Right lung (tissue), 2 donors: ENCODE measurements at regions not wholly inside any gene's neighbourhood (a gene's known extent, or its start where the extent isn't known, plus 50 kb on each side); places are given as distances from the start of the nearest gene placed in this dataset.
"Not testable (repeated sequence)": the region's sequence is repeated elsewhere in the genome, so short reads cannot be mapped to it uniquely, and the experiment has no call there.

Source experiments
- DNase-seq, 2 donors: peaks; one replicate each; pipeline ENCODE4 v3.0.0-alpha.2; 2013

GRCh38 chr2:13201924-13202323 lies 485.2 kb downstream of the TRIB2 start:
- DNase-seq = no peak

GRCh38 chr2:13212115-13212514 lies 495.4 kb downstream of the TRIB2 start:
- DNase-seq = no peak

- no peak for DNase-seq
Measured at GRCh38 chr2:13218205-13218604, 501.5 kb downstream of the TRIB2 start.

DNA sequence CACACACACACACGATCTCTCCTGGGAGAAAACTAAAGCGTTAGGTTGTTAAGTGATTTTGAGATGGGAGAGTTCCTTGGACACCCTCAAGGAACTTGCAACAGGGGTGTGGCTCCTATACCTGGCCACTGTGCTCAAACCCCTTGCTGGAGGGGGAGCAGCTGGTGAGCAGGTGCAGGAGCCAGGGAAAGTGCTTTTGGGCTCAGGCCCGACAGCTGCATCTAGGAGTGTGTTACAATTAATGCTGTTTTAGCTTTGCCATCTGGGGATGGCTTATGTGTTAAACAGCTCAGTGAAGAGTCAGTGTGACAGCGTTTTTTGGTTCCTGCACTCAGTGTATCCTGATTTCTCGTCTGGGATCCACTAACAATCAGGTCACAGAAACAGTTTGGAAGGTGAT lies 510.8 kb downstream of the TRIB2 start:
- no peak for DNase-seq

GRCh38 chr2:13230221-13230620 lies 513.5 kb downstream of the TRIB2 start:
- DNase-seq = no peak

DNA sequence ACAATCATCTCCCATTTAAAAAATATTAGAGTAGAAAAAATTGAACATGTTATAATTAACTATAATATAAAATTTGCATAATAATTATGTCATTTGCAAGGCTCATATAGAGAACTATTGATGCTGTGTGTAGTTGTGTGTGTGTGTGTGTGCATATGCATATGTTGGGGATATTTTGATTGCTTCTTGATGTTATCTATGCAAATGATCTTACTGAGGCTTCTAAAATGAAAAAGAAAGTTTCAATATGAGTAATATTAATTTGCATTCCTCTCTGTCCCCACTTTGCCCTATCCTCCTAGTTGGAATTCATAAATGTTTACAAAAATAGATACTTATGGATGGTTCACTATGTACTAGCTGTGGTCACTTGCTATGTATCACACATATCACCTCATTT lies 523.3 kb downstream of the TRIB2 start:
- DNase-seq = no peak

DNA sequence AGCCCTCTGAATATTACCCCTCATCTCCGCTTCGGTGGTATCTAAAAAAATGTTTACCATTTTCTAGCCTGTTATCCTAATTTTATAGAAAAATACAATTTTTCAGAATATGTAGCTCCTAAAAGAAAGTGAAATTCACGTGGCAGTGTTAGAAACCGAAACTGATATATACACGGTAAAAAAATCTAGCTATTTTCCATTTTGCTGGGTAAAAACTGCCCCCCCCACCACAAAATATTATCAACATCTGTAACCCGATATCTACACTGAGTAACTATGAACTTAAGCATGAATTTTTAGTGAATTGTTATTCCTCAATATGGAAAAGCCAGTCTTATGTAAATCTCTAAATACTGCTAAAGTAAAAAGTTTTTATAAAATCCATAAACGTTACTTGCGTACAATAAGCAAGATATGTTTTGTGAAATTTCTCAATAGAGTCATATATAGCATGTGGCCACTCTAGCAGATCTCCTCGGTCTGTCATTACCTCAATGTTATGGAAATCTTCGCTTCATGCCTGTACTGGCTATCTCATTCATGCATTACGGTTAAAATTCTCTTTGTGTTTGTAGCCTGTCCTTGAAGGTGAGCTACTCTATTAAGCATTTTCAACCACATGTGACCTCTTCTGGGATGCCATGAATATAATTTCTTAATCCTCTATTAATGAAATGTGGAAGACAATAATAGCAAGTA lies 524.2 kb downstream of the TRIB2 start:
- no peak for DNase-seq

- no peak for DNase-seq
Measured at GRCh38 chr2:13252615-13253014, 535.9 kb downstream of the TRIB2 start.

DNA sequence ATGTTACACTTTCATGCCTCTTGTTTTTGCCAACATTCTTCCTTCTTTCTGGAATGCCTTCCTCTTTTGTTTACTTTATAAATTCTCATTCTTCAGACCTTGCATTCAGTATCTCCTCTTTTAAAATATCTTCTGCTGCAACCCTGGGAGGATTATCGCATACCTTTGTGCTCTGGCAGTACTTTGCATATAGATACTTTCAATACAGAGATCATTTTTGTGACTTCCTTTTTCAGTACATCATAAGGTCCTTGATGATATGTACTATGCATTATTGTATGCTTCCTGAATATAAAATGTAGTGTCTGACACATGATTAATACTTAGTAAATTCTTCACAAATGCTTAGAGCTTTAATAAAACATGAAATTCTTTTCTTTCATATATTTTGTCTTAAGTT lies 538.7 kb downstream of the TRIB2 start:
- DNase-seq = no peak

GRCh38 chr2:13260402-13260801 lies 543.7 kb downstream of the TRIB2 start:
- DNase-seq = no peak

GRCh38 chr2:13266166-13266565 lies 549.4 kb downstream of the TRIB2 start:
- no peak for DNase-seq

- DNase-seq = no peak
Measured at GRCh38 chr2:13284688-13285087, 568.0 kb downstream of the TRIB2 start.

DNA sequence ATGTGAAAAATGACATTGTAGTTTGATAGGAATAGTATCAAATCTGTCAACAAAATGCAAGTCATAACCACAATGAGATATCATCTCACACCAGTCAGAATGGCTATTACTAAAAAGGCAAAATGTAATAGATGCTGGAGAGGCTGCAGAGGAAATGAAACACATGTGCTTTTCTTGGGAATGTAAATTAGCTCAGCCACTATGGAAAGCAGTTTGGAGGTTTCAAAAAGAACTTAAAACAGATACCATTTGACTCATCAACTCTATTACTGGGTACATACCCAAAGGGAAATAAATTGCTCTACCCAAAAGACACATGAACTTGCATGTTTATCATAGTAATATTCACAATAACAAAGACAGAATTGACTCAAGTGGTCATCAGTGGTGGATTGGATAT lies 572.6 kb downstream of the TRIB2 start:
- no peak for DNase-seq

DNA sequence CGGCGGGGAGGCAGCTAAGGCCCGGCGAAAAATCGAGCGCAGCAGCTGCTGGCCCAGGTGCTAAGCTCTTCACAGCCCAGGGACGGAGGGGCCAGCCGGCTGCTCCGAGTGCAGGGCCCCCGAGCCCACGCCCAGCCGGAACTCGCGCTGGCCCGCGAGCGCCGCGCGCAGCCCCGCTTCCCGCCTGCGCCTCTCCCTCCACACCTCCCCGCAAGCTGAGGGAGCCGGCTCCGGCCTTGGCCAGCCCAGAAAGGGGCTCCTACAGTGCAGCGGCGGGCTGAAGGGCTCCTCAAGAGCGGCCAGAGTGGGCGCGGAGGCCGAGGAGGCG lies 591.7 kb downstream of the TRIB2 start:
- not testable (repeated sequence) for DNase-seq

GRCh38 chr2:13308989-13309388 lies 592.3 kb downstream of the TRIB2 start:
- no peak for DNase-seq

DNA sequence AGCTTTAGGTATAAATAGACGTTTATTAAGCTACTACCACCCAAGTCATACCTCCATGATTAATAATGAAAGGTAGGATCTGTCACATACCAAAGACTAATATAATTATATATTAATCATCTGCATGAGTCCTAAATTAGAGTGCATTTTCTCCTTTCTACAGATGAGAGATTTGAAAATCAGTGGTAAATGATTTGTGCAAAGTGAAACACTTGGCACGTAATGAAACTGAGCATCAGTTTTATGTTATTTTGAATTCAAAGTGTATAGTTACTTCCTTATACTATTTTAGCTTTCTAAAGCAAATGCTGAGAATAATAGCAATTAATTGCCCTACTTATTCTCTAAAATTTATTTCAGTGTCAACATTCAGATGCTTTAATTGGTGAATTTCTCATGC lies 615.3 kb downstream of the TRIB2 start:
- DNase-seq = no peak

- not testable (repeated sequence) for DNase-seq
Measured at GRCh38 chr2:13334071-13334470, 617.3 kb downstream of the TRIB2 start.

- DNase-seq = no peak
Measured at GRCh38 chr2:13334545-13334944, 617.8 kb downstream of the TRIB2 start.

- no peak for DNase-seq
Measured at GRCh38 chr2:13335862-13336535, 619.3 kb downstream of the TRIB2 start.

DNA sequence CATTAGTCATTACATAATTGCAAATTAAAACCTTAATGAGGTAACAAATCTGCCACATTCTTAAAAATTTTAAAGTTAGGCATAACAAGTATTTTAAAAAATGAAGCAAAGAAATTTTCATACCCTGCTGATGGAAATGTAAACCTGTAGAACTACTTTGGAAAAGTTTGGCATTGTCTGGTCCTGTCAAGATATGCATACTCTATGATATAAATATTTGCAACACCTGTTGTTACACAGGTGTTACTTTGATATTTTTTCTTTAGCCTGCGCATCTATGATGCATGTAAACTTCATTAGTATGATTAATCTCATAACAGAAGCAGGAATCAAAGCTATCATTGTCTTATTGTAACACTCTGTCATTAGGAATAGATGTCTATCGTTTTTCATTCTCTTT lies 634.3 kb downstream of the TRIB2 start:
- no peak for DNase-seq

- DNase-seq = no peak
Measured at GRCh38 chr2:13353083-13353482, 636.3 kb downstream of the TRIB2 start.

DNA sequence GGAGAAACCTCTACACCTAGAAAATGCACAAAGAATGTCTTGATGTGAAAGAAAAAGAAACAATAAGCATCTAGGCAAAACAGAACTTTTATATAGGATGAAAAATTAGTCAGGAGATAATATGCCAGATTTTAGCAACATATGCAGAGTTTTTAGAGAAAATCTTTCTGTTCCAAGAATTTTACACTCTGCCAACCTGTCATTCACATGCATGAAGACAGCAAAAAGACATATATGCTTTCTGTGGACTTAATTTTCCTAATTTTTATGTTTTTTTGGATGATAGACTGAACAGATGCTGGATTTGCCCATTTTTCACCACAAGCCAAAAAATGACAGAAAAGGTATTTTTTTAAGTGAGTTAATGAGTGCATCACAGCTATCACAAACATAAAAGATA lies 637.3 kb downstream of the TRIB2 start:
- no peak for DNase-seq

DNA sequence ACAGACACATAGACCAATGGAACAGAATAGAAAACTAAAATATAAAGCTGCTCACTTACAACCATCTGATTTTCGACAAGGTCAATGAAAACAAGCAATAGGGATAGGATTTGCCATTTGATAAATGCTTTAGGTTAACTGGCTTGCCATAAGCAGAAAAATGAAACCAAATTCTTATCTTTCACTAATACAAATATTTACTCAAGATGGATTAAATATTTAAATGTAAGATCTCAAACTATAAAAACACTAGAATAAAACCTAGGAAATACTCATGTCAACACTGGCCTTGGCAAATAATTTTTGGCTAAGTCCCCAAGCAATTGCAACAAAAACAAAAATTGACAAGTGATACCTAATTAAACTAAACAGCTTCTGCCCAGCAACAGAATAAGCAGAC lies 665.2 kb downstream of the TRIB2 start:
- DNase-seq = peak in 1 of 2 donors; percentile 2

GRCh38 chr2:13389172-13389571 lies 672.4 kb downstream of the TRIB2 start:
- DNase-seq = not testable (repeated sequence)
